ENCODE measurements at regions not wholly inside any gene's neighbourhood (a gene's known extent, or its start where the extent isn't known, plus 50 kb on each side); places are given as distances from the start of the nearest gene placed in this dataset.
"Not testable (repeated sequence)": the region's sequence is repeated elsewhere in the genome, so short reads cannot be mapped to it uniquely, and the experiment has no call there.

DNA sequence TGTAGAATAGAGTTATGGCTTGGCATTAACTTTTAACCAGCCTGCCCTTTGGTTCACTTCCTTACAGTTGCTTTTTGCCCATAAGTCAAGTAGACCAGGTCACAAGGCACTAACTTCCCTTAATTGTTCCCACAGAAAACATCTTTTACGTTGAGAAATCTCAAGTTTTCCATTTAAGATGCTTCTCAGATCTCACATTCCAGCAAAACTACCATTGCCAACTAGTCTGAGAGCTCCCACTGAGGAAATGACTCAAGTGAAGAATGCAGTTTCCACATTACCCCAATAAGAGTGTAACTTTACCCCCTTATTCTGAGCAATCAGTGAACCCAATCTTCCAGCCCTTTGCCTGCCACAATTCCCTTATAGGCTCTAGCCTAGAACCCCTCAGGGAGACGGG, 502.2 kb upstream of the OLFM3 start:
- DNase-seq = no peak

- not testable (repeated sequence) for DNase-seq
These were observed 501.1 kb upstream of the OLFM3 start for GRCh38 chr1:102497810-102498209.

GRCh38 chr1:102472520-102472919, 475.8 kb upstream of the OLFM3 start:
- DNase-seq = no peak

- DNase-seq = no peak
These were observed 474.0 kb upstream of the OLFM3 start for GRCh38 chr1:102470767-102471166.

DNA sequence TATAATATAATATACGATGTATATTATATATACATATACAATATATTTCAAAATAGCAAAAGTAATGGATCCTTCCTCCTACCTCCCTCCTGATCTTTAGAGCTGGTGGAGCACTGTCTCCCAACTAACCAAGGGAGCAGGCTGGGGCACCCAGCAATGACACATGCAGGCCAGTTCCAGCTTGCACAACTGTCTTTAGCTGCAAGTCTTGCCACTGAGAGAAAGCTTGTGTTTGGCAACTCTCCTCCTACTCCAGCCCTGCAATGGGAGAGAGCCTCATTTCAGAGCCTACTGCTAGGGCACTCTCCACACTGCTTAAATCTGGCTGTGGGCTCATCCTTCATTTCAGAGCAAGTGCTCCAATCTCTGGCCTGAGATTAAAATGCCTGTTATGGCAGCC, 469.8 kb upstream of the OLFM3 start:
- DNase-seq = no peak

GRCh38 chr1:102463328-102463727, 466.6 kb upstream of the OLFM3 start:
- DNase-seq = no peak

DNA sequence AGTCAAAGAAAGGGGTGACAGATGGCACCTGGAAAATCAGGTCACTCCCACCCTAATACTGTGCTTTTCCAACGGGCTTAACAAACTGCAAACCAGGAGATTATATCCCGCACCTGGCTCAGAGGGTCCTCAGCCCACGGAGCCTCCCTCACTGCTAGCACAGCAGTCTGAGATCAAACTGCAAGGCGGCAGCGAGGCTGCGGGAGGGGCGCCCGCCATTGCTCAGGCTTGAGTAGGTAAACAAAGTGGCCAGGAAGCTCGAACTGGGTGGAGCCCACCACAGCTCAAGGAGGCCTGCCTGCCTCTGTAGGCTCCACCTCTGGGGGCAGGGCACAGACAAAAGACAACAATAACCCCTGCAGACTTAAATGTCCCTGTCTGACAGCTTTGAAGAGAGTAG, 445.6 kb upstream of the OLFM3 start:
- not testable (repeated sequence) for DNase-seq

DNA sequence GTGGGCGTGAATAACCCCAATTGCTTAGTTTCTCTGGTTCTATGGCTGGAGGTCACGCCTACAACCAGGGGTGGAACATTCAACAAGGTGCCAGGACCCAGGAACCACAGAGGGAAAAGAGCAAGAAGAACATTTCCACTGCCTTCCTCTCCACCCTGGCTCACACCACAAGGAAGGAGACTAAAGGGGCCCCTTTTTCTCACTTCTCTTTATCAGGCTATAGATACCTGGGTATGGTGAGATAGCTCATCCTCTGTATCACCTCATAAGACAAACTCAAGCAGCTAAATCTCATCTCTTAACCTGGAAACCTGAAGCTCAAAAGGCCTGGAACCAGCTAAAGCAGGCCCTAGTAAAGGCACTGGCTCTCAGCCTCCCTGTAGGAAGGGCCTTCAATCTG, 438.8 kb upstream of the OLFM3 start:
- DNase-seq = no peak

DNA sequence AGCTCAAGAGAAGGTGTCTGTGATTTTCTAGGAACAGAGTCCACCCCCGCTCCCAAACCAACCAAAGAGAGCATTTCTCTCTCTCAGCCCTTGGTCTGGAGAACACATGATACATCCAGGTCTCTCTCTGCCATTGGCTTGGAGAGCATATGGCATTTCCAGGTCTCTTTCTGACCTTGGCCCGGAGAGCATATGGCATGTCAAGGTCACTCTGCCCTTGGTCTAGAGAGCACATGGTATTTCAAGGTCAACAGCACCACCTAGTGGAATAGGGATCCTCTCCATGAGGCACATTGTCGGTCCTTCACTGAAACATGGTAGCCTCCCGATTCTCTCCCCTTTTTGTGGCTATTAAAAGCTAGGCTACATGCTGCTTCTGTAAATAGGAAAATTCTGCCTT, 437.7 kb upstream of the OLFM3 start:
- peak; percentile 27 to 74 (median 31) for DNase-seq

GRCh38 chr1:102431253-102431652, 434.5 kb upstream of the OLFM3 start:
- no peak for DNase-seq

DNA sequence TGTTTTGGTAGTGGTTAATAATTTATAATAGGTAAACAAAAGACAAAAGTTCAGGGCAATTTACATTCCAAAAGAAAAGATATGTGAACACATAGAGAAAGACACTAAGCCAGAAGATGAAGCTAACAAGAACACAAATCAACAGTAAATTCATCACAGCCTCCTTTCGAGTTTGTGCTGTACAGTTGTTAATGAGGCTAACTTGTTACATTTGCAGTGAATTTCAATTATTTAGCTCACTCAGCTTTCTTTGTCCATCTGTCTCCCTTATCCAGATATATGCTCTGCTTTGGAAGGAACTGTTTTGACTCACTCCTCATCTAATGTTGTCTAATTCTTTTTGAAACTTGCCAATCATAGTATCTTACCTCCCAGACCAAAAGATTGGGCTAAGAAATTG, 423.3 kb upstream of the OLFM3 start:
- no peak for DNase-seq

Measured in NCI-H1417 (cell line).